NOMO-1 treated with dmso at 0.1 percent for 144 hours (cell line): ENCODE measurements at regions not wholly inside any gene's neighbourhood (a gene's known extent, or its start where the extent isn't known, plus 50 kb on each side); places are given as distances from the start of the nearest gene placed in this dataset.

Experiments used
- DNase-seq: peaks from one replicate; lab custom pipeline; 2025; ENCODE audit not compliant: unreplicated experiment; lab: John Stamatoyannopoulos, UW

DNA sequence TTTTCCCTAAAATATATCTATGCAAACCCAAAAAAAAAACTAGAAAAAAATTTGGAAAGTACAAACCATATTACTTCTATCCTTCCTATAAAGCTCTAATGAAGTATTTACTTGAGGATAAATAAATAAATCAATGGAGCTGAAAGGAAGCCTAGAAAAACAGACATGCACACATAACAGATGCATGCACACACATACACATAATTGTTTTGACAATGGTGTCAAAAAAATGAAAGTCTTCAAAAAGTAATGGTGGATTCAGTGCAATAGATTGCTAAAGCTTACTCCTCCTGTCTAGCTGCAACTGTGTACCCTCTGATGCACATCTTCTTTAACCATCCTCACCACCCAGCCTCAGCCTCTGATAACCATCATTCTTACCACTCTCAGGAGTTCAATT lies 521.9 kb upstream of the RGS18 start:
- DNase-seq: no peak

DNA sequence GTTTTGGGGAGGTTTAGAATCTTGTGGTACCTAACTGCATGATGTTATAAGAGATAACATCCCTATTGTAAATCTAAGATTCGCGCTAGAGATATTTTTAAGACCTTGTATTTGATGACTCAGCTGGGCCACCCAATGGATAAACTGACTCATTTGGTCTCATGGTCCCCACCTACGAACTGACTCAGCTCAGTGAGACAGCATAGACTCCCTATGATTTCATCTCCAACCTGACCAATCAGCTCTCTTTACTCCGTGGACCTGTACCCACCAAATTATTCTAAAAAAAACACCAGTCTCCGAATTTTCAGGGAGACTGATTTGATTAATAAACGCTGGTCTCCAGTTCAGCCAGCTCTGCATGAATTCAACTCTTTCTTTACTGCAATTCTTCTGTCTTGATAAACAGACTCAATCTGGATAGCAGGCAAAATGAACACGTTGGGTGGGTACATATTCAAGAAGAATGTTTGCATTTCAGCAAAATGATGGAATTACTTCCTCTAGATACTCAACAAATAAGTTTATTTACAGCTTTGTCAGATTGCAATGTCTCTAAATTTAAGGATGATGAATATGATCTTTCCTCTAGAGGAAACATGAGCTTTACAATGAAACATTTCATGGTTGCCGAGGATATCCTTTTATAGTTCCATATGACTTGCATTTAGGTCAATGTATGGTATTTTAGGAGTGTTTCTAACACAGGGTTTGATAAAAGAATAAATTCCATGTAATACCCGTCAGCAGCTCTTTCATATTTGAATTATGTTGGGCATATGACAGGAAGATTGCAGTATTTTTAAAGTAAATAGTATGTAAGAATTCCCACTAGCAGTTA lies 516.6 kb upstream of the RGS18 start:
- DNase-seq: no peak

DNA sequence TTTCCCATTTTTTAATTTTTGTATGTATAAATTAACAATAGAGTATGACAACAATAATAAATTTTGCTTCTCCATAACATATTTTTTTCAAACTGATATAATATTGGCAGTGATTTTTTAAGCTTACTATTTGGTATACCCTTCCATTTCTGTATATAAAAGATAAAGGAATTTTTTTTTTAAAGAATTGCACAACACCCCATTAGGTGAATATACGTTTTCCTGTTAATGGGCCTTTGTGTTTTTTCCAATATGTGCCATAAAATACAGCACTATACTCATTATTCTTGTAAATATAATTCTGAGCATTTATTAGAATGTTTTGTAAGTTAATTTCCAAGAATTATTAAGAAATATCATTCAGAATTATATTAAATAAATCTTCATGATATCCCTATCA lies 515.2 kb upstream of the RGS18 start:
- no peak for DNase-seq

DNA sequence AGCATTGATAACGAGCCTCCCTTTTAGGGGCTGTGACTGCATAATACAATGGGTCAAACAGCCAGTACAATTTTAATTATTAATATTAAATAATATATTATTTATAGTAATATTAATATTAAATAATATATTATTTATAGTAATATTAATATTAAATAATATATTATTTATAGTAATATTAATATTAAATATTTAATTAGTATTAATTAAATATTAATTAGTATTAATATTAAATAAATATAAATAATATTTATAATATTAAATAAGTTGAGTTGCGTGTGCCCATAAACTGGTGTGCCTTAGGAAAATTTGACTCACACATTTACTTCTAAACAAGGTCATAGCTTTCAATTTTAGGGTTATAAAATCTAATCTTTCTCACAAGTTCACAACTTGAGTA lies 509.3 kb upstream of the RGS18 start:
- DNase-seq: no peak

DNA sequence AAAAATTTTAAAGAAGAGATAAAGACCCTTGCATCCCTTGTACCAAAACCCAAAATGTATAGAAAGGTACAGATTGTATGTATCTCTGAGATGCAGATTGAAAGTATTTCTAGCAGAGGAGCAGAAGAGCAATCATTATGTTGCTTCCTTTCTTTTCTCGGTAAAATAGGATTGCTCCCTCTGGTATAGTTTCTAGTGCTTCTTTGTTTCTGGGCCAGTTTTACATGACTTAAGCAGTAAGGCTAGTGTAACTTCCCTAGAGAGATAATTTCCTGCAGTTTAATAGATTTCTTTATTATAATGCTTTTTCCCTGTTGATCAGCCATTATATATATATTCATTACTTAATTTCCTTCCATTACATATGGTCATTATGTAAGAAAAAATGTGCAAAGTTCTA lies 496.2 kb upstream of the RGS18 start:
- DNase-seq: no peak

DNA sequence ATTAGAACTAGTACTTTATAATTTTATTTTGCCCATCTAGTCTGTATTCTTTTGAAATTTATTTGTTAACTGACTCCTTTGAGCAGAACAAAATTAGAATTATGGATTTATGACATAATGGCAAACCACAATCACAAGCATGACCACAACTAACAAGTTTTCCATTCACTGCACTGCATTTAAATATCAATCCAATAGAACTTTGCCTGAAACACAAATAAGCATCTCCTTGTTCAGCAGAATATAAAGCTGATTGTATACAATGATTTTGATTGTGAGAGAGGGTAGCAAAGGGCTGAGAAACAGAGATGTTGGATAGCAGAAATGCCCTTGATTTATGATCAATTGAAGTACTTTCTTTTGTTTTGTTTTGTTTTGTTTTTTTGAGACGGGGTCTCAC lies 495.5 kb upstream of the RGS18 start:
- no peak for DNase-seq

DNA sequence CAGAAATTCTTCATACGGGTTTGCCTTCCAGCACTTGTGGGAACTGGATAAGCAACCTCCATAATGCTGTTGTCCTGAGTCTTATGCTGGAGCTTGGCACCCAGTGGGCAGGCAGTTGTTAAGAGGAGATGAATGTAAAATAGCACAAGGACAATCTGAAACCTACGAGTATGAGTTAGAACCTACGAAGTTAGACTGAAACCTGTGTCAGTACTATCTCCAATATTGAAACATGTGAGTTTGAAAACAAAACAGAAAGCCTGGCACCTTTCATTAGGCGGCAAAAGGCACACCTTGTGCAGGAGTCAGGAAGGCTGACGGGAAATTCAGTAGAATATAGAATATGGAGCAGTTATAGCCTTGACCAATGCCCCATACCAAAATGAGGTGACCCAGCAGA lies 489.7 kb upstream of the RGS18 start:
- DNase-seq: no peak

DNA sequence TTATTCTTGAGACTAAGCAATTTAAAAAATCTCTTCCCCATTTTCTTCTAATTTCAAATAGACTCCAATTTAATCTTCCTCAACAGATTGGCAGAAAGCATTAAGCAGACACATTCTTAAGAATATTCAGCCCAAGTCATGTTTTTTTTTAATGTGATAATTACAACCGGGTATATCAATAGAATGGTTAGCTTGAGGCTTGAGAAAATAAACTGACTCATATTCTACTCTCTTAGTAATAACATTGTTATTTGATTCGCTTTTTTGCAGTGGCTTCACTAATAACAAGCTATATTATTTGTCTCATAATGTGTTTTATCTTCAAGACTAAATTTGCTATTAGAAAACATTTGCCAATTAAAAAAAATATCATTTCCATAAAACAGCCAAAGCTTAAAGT lies 488.6 kb upstream of the RGS18 start:
- no peak for DNase-seq

DNA sequence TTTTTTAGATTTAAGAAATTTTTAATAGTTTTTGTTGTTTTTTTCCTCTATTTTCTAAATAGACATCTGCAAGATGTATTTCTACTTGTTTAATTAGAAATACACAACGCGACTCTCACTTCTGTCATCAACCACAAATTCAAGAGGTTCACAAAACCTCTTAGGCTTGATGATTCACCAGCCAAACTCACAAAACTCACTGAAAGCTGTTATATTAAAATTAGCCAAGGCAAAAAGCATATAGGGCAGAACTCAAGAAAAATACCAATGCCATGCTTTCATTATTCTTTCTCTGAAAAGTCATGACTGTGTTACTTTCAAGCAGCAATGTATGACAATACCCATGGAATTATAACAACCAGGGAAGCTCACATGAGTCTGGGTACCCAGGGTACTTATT lies 487.0 kb upstream of the RGS18 start:
- no peak for DNase-seq

DNA sequence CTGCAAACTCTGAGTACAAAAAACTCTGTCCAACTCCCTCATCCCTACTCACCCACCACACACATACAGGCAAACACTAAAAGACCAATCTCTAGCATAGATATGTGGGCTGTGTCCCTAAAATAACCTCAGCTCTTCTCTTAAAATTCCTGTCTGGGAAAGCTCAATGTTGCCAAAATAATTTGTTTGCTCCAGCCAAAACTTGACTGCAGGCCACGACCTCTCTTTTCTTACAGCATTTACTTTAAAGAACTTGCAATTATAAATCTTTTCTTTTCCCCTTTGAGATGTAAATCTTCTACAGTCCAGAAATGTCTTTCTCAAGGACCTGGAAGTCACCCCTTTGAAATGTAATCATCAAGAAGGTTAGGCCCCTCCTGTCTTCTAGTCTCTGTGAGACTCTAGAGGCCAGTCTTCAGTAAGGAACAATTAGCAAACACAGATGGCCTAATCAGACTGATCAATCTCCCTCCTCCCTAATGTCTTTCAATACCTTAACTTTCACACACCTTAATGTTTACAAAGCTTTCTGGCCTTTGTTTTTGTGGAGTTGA lies 483.6 kb upstream of the RGS18 start:
- DNase-seq: no peak

DNA sequence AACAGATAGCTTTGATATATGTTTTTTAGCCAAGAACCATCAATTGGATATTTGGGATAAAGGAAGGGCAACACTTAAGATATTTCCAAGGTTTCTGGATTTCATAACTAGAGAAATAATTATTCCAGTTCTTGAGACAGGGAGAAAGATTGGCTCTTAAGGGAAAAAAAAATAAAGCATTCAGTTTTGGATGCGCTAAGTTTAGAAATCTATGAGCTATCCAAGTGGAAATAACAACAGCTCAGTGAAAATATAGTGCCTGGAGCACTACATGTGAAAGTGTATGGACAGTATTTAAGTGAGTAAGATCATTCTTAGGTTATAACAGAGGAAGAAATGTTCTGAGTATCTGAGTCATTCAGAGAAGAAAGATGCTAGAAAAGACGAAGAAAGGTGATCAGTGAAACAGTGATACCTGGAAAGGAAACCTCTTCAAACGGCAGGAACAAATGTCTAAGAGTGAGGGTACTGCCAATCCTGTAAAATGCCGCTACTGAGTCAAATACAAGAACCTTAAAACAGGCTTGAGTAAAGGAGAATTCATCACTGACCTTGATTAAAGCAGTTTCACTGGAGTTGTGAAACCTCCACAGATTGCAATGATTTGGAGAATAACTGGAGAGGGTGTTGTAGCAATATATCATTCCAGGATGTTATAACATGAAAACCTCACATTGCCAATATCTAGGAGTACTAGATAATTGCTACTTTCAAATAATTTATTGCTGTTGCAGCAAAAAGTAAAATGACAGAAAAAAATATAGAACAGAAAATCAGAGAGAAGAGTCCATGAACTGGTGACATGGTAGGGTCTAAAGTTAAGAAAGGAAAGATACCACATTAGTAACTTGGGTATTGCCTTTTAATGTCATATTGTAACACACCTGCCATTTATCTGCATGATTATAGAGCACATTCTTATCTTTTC lies 482.1 kb upstream of the RGS18 start:
- no peak for DNase-seq

DNA sequence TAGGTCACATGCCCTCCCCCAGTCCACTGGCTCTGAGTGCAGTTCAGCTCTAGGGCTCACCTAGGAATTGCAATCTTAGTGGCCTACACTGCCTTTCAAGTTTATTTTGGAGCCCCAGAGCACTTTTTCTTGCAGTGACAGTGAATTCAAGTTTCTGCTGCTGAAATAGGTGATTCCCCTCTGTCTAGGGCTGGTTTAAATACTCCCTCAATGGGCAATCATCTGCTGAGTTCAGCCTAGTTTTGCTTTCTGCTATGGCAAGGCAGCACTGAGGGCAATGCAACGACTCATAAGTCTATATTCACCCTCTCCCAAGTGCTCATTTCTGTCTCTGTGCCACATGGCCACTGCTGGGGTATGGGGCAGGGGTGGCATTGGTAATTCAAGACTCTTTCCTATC lies 472.6 kb upstream of the RGS18 start:
- no peak for DNase-seq

DNA sequence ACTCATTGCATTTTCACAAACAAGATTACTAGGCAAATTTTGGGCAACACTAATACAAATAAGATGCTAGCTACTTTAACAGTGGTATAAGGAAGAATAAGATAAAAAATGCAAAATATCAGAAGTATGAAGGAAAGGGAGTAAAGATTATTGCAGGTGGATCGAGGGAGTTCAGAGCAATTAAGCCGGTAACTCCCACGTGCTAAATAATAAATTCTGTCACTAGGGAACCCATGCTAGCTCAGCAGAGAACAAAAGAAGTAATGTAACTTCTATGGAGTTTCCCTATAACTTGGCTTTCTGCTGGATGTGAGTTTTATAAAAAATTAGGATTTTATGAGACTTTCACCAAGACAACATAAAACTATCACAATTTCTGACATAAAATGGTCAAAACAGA lies 470.5 kb upstream of the RGS18 start:
- no peak for DNase-seq

DNA sequence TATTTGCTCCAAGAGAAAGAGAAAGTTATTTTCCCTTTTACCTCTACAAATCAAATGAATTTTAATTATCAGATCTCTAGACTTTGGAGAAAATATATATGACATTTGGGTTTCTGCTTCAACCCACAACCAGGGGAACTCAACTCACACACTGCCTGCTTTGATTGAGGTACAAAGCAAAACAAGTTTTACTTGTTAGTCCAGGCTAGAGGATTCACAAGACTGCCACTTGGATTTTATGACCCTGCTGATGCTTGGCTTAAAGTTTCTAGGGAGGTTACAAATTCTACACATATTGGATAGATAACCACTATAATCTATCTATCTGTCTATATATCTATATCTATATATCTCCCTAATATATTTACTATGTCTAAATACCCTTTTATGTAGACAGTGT lies 467.3 kb upstream of the RGS18 start:
- no peak for DNase-seq

DNA sequence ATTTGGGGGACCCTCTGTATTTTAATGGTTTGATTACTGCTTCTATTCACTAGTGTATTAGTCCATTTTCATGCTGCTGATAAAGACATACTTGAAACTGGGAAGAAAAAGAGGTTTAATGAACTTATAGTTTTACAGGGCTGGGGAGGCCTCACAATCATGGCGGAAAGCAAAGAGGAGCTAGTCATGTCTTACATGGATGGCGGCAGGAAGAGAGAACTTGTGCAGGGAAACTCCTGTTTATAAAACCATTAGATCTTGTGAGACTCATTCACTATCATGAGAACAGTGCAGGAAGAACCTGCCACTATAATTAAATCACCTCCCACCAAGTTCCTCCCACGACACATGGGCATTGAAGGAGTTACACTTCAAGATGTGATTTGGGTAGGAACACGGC lies 464.5 kb upstream of the RGS18 start:
- no peak for DNase-seq

DNA sequence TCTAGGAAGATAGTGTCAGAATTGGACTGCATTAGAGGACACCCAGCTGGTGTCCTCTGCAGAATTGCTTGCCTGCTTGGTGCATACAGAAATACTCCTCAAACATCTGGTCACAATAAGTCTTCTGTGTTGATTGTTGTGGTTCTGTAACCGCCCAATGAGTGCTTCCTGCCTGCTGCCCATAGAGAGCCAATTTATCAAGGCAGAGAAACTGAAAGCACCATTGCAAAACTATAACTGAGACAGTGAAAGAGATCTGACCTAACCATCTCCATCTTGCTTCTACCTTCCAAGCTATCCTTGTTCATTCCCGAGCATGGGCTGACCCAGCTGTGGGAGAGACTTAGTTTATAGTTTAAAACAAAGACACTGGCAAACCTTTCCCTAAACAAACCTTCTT lies 462.4 kb upstream of the RGS18 start:
- peak; percentile 9 for DNase-seq

DNA sequence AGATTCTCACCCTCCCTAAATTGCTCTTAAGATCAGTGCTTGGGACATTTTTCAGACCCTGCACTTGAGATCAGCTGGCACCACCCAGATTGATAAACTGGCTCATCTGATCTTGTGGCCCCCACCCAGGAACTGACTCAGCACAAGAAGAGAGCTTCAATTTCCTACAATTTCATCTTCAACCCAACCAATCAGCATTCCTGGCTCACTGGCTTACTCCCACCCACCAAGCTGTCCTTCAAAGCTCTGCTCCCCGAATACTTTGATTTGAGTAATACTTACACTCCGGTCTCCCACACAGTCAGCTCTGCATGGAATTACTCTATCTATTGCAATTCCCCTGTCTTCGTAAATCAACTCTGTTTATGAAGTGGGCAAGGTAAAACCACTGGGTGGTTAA lies 461.9 kb upstream of the RGS18 start:
- no peak for DNase-seq

DNA sequence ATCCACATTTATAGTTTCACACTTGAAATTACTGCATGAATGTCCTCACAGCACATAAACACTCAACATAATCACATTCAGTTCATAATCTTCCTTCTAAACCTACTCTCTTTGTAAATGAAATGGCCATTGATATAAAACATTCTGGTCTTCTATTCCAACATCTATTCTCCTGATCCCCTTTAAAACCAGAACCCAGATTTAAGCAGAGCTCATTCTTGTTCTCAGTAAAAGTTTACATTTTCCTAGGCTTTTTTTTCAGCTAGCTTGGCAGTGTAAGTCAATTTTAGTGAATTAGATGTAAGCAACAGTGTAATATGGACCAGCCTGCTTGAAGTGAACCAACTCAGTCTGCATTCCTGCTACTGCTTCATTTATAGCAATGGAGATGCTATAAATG lies 460.7 kb upstream of the RGS18 start:
- DNase-seq: no peak

DNA sequence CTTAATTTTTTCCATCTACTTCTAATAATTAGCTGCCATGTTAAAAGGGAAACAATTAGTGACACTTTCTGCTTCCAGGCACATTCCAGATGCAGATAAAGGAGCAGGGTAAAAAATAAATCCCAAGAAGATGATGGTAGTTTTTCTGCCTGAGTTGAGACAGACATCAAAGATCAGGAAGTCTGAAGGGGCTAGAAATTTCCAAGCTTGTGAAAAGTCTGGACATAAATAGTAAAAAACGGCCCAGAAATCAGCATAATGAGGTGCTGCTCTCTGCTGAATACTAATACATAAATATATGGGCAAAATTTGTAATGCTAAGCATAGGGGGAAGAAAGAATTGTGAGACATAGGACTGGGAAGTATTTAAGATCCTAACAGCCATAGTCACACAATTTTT lies 460.0 kb upstream of the RGS18 start:
- DNase-seq: no peak

DNA sequence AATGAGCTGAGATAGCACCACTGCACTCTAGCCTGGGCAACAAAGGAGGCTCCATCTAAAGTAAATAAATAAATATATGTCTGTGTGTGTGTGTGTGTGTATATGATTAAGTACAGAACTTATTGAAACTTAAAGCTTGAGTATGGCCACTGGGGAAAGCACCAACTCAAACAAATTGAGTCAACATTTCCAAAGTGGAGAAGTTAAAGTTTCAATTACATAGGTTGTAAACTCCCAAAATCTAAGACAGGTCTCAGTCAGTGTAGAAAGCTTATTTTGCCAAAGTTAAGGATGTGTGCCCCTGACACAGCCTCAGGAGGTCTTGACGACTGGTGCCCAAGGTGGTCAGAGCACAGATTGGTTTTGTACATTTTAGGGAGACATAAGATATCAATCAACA lies 458.9 kb upstream of the RGS18 start:
- DNase-seq: no peak

DNA sequence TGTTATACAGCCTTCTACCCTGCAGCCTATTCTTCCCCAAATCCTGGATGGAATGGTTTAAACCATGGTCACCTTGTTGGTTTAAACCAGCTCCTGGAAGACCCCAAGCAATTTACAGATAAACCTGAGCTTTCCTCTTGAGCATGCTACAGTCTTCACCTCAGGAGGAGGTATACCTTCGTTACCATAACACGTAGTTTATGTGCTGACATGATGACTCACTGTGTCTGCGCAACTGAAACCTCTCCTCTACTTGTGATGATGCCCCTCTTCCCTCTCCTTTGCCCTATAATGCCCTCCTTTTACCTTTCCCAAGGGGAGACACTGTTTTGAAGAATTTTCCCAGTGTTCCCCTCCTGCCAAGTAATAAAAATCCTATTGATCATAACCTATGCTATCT lies 457.3 kb upstream of the RGS18 start:
- no peak for DNase-seq

DNA sequence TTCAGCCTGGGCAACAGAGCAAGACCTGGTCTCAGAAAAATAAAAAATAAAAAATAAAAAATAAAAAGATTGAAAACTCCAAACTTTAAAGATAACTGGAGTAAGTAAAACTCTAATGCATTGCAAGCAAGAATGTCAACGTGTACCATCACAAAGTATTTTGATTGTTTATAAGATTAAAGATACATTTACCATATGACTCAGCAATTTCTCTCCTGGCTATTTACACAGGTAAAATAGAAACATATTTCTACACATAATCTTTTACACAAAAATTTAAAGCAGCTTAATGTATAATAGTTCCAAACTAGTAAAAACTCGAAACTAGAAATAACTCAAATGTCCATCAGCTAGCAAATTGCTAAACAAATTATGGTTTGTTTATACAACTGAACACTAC lies 456.1 kb upstream of the RGS18 start:
- DNase-seq: no peak
